ENCODE measurements at regions not wholly inside any gene's neighbourhood (a gene's known extent, or its start where the extent isn't known, plus 50 kb on each side); places are given as distances from the start of the nearest gene placed in this dataset.

DNA sequence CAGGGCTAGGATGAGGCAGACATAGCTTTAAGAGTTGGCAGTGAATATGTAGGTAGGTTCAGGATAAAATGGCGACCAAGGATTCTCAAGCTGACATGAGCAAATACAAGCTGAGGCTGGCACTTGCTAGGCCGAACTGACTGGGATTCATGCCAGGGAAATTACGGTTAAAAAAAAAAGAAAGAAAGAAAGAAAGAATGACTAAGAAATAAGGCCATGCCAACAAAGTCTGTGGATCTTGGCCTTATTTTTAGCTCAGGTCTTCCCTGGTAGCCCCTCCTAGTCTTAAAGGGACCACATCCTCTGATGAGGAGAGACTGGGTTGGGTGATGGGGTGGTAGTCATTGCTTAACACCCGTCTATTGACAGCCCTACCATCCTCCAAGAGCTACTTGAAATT, 64.4 kb upstream of the KLHL13 start:
- no peak for DNase-seq (ENCODE audit: low read depth, low spot score)
- H3K9ac ChIP-seq (ENCODE audit: insufficient read length, low read depth), result no peak overlapping the region
- H3K9me3 ChIP-seq (ENCODE audit: insufficient read depth, low read length), result no peaks in the 10 kb centered on the region; the same call in 1 of the 2 replicates
- no peaks in the 10 kb centered on the region for H3K4me1 ChIP-seq (ENCODE audit: insufficient read depth, insufficient read length)
- H3K27me3 ChIP-seq (ENCODE audit: insufficient read depth, insufficient read length), result no peaks in the 10 kb centered on the region
- TF ChIP-seq YY1 (IDR thresholded peaks at IDR 0.05; ENCODE audit: insufficient read depth, insufficient read length) (no peak), SUZ12 (IDR thresholded peaks at IDR 0.05; ENCODE audit: extremely low read depth, insufficient read depth, insufficient read length) (no peak), ZNF274 (IDR thresholded peaks at IDR 0.05; ENCODE audit: low read depth, low read length) (no peak)
- H3K4me3 ChIP-seq (ENCODE audit: insufficient read length, low read depth), result no peak overlapping the region
- H3K36me3 ChIP-seq (ENCODE audit: insufficient read depth, insufficient read length, low read length), result no peaks in the 10 kb centered on the region

DNA sequence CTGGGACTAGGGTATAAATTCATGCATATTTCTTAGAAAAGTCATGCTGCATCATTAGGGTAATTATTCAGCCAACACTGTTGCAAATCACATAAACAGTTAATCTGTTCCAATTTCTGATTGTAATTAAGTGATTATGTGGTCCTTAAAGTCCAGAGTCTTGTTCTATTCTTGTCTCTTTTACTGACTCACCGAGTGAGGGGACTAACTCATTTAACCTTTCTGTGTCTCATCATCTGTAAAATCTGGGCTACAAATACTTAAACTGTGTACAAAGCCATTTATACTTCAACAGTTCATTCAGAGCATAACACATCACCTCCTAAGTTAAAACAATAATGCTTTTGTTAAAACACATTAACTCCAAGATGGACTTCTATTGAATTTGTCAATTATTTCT, 65.4 kb upstream of the KLHL13 start:
- no peak for TF ChIP-seq ZNF274 (IDR thresholded peaks at IDR 0.05; ENCODE audit: low read depth, low read length)
- TF ChIP-seq SUZ12 (IDR thresholded peaks at IDR 0.05; ENCODE audit: extremely low read depth, insufficient read depth, insufficient read length), result no peak
- no peak for TF ChIP-seq YY1 (IDR thresholded peaks at IDR 0.05; ENCODE audit: insufficient read depth, insufficient read length)
- H3K27me3 ChIP-seq (ENCODE audit: insufficient read depth, insufficient read length), result no peaks in the 10 kb centered on the region
- H3K9me3 ChIP-seq (ENCODE audit: insufficient read depth, low read length), result no peaks in the 10 kb centered on the region; the same call in 1 of the 2 replicates
- H3K9ac ChIP-seq (ENCODE audit: insufficient read length, low read depth), result no peak overlapping the region
- H3K36me3 ChIP-seq (ENCODE audit: insufficient read depth, insufficient read length, low read length), result no peaks in the 10 kb centered on the region
- no peak for DNase-seq (ENCODE audit: low read depth, low spot score)
- no peak overlapping the region for H3K4me3 ChIP-seq (ENCODE audit: insufficient read length, low read depth)
- no peaks in the 10 kb centered on the region for H3K4me1 ChIP-seq (ENCODE audit: insufficient read depth, insufficient read length)

GRCh38 chrX:118182681-118183080, 66.1 kb upstream of the KLHL13 start:
- H3K9ac ChIP-seq (ENCODE audit: insufficient read length, low read depth), result no peak overlapping the region
- no peak overlapping the region for H3K4me3 ChIP-seq (ENCODE audit: insufficient read length, low read depth)
- no peaks in the 10 kb centered on the region for H3K4me1 ChIP-seq (ENCODE audit: insufficient read depth, insufficient read length)
- no peak for DNase-seq (ENCODE audit: low read depth, low spot score)
- H3K36me3 ChIP-seq (ENCODE audit: insufficient read depth, insufficient read length, low read length), result no peaks in the 10 kb centered on the region
- TF ChIP-seq YY1 (IDR thresholded peaks at IDR 0.05; ENCODE audit: insufficient read depth, insufficient read length) (no peak), SUZ12 (IDR thresholded peaks at IDR 0.05; ENCODE audit: extremely low read depth, insufficient read depth, insufficient read length) (no peak), ZNF274 (IDR thresholded peaks at IDR 0.05; ENCODE audit: low read depth, low read length) (no peak)
- H3K9me3 ChIP-seq (ENCODE audit: insufficient read depth, low read length), result no peaks in the 10 kb centered on the region; the same call in 1 of the 2 replicates
- H3K27me3 ChIP-seq (ENCODE audit: insufficient read depth, insufficient read length), result no peaks in the 10 kb centered on the region

DNA sequence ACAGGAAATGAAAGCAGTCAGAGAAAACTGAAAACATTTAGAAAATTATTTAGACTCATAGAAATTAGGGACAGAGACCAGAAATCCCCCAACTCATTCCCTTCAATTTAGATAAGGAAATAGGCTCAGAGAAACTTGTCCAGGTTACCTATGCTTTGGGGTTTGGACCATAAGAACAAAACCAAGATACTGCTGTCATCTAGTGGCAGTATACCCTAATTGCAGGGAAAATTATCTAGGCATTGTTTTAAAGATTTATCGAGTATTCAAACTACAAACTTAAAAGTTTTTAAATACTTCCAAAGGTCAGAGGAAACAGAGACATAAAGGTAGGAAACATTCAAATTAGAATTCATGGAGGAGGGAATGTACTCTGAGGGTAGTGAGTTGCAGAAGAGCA, 67.0 kb upstream of the KLHL13 start:
- H3K4me3 ChIP-seq (ENCODE audit: insufficient read length, low read depth), result no peak overlapping the region
- no peak for TF ChIP-seq YY1 (IDR thresholded peaks at IDR 0.05; ENCODE audit: insufficient read depth, insufficient read length)
- no peak for TF ChIP-seq SUZ12 (IDR thresholded peaks at IDR 0.05; ENCODE audit: extremely low read depth, insufficient read depth, insufficient read length)
- no peak for TF ChIP-seq ZNF274 (IDR thresholded peaks at IDR 0.05; ENCODE audit: low read depth, low read length)
- H3K9ac ChIP-seq (ENCODE audit: insufficient read length, low read depth), result no peak overlapping the region
- H3K36me3 ChIP-seq (ENCODE audit: insufficient read depth, insufficient read length, low read length), result no peaks in the 10 kb centered on the region
- no peak for DNase-seq (ENCODE audit: low read depth, low spot score)
- H3K27me3 ChIP-seq (ENCODE audit: insufficient read depth, insufficient read length), result no peaks in the 10 kb centered on the region
- no peaks in the 10 kb centered on the region for H3K4me1 ChIP-seq (ENCODE audit: insufficient read depth, insufficient read length)
- H3K9me3 ChIP-seq (ENCODE audit: insufficient read depth, low read length), result no peaks in the 10 kb centered on the region; the same call in 1 of the 2 replicates

GRCh38 chrX:118187100-118187499, 70.5 kb upstream of the KLHL13 start:
- H3K9me3 ChIP-seq (ENCODE audit: insufficient read depth, low read length), result no peaks in the 10 kb centered on the region; the same call in 1 of the 2 replicates
- DNase-seq (ENCODE audit: low read depth, low spot score), result no peak
- H3K27me3 ChIP-seq (ENCODE audit: insufficient read depth, insufficient read length), result no peaks in the 10 kb centered on the region
- no peak overlapping the region for H3K9ac ChIP-seq (ENCODE audit: insufficient read length, low read depth)
- TF ChIP-seq SUZ12 (IDR thresholded peaks at IDR 0.05; ENCODE audit: extremely low read depth, insufficient read depth, insufficient read length) (no peak), YY1 (IDR thresholded peaks at IDR 0.05; ENCODE audit: insufficient read depth, insufficient read length) (no peak), ZNF274 (IDR thresholded peaks at IDR 0.05; ENCODE audit: low read depth, low read length) (no peak)
- no peak overlapping the region for H3K4me3 ChIP-seq (ENCODE audit: insufficient read length, low read depth)
- no peaks in the 10 kb centered on the region for H3K36me3 ChIP-seq (ENCODE audit: insufficient read depth, insufficient read length, low read length)
- no peaks in the 10 kb centered on the region for H3K4me1 ChIP-seq (ENCODE audit: insufficient read depth, insufficient read length)

GRCh38 chrX:118189000-118189399, 72.4 kb upstream of the KLHL13 start:
- Histone ChIP-seq H3K4me3 (ENCODE audit: insufficient read length, low read depth) (no peak overlapping the region), H3K9me3 (ENCODE audit: insufficient read depth, low read length) (no peaks in the 10 kb centered on the region; the same call in 1 of the 2 replicates), H3K4me1 (ENCODE audit: insufficient read depth, insufficient read length) (no peaks in the 10 kb centered on the region), H3K36me3 (ENCODE audit: insufficient read depth, insufficient read length, low read length) (no peaks in the 10 kb centered on the region), H3K27me3 (ENCODE audit: insufficient read depth, insufficient read length) (no peaks in the 10 kb centered on the region), H3K9ac (ENCODE audit: insufficient read length, low read depth) (no peak overlapping the region)
- DNase-seq (ENCODE audit: low read depth, low spot score), result no peak
- TF ChIP-seq SUZ12 (IDR thresholded peaks at IDR 0.05; ENCODE audit: extremely low read depth, insufficient read depth, insufficient read length) (no peak), YY1 (IDR thresholded peaks at IDR 0.05; ENCODE audit: insufficient read depth, insufficient read length) (no peak), ZNF274 (IDR thresholded peaks at IDR 0.05; ENCODE audit: low read depth, low read length) (no peak)

DNA sequence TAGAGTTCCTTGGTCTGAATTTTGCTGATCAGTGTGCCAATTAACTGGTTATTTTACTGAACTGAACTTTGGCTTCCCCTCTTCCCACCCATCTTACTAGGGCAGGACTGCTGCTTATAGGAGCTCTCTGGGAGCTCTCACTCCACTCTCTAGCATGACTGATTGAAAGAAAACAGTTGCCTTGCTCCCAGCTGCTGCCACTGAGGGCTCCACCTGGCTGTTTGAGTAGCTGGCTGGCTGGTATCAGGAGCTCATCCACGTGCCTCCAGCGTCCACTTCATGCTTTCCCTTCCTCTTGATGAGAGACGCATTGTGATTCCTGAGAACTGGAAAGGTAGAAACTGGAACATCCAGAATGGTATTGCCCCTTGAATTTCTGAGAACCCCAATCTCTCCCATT, 73.0 kb upstream of the KLHL13 start:
- Histone ChIP-seq H3K4me1 (ENCODE audit: insufficient read depth, insufficient read length) (no peaks in the 10 kb centered on the region), H3K9ac (ENCODE audit: insufficient read length, low read depth) (no peak overlapping the region), H3K36me3 (ENCODE audit: insufficient read depth, insufficient read length, low read length) (no peaks in the 10 kb centered on the region), H3K9me3 (ENCODE audit: insufficient read depth, low read length) (no peaks in the 10 kb centered on the region), H3K27me3 (ENCODE audit: insufficient read depth, insufficient read length) (no peaks in the 10 kb centered on the region), H3K4me3 (ENCODE audit: insufficient read length, low read depth) (no peak overlapping the region)
- DNase-seq (ENCODE audit: low read depth, low spot score), result no peak
- TF ChIP-seq YY1 (IDR thresholded peaks at IDR 0.05; ENCODE audit: insufficient read depth, insufficient read length) (no peak), ZNF274 (IDR thresholded peaks at IDR 0.05; ENCODE audit: low read depth, low read length) (no peak), SUZ12 (IDR thresholded peaks at IDR 0.05; ENCODE audit: extremely low read depth, insufficient read depth, insufficient read length) (no peak)
